A673 (cell line): ENCODE measurements at regions not wholly inside any gene's neighbourhood (a gene's known extent, or its start where the extent isn't known, plus 50 kb on each side); places are given as distances from the start of the nearest gene placed in this dataset.
A peak's percentile ranks its signal among the peaks of the same experiment; 100 is the strongest.

Experiments used
- BruUV-seq: library from RNA; stranded (reverse); fragments of 400-500 nt; replicated peaks from 2 replicates; lab custom pipeline; 2021; lab: Mats Ljungman, UMichigan
- CTCF ChIA-PET: fragments of 300-600 bp; sonication (Branson Sonifier 250); formaldehyde crosslinking; loops from one replicate; lab custom pipeline; 2022; ENCODE audit warnings: antibody characterized with exemption; lab: Charles Lee
- POLR2A ChIA-PET: fragments of 300-600 bp; sonication (Branson Sonifier 250); formaldehyde crosslinking; loops from one replicate; lab custom pipeline; 2022; ENCODE audit warnings: antibody characterized with exemption; ENCODE audit not compliant: low non-redundant PET; lab: Charles Lee
- DNase-seq: peaks from one replicate; pipeline ENCODE4 v3.0.0-alpha.2; 2015; ENCODE audit warnings: low spot score
- H3K27ac ChIP-seq: fragments of 200-600 bp; sonication (generic); 2 replicates; pipeline ENCODE4 v1.5.1; 2016; ENCODE audit warnings: mixed run types, low read depth, mild to moderate bottlenecking, mixed read lengths, antibody characterized with exemption, low read length; ENCODE audit not compliant: poor library complexity, severe bottlenecking
- H3K27me3 ChIP-seq: fragments of 200-600 bp; sonication (generic); replicated peaks from 2 replicates; pipeline ENCODE4 v1.6.1; 2017; ENCODE audit warnings: mixed run types, low read depth, mild to moderate bottlenecking, mixed read lengths, antibody characterized with exemption, low read length; ENCODE audit not compliant: insufficient read depth, poor library complexity
- H3K36me3 ChIP-seq: fragments of 200-600 bp; sonication (generic); 2 replicates; pipeline ENCODE4 v1.6.1; 2016; ENCODE audit warnings: mixed run types, mild to moderate bottlenecking, mixed read lengths, antibody characterized with exemption, low read length; ENCODE audit not compliant: insufficient read depth, poor library complexity, severe bottlenecking
- H3K4me1 ChIP-seq: fragments of 200-600 bp; sonication (generic); 2 replicates; pipeline ENCODE4 v1.6.1; 2017; ENCODE audit warnings: mixed run types, mild to moderate bottlenecking, mixed read lengths, antibody characterized with exemption, low read length; ENCODE audit not compliant: insufficient read depth, poor library complexity, severe bottlenecking
- H3K4me3 ChIP-seq: fragments of 200-600 bp; sonication (generic); 2 replicates; pipeline ENCODE4 v1.5.1; 2016; ENCODE audit warnings: low read depth, mixed run types, mild to moderate bottlenecking, mixed read lengths, low read length; ENCODE audit not compliant: poor library complexity, severe bottlenecking
- H3K9me3 ChIP-seq: fragments of 200-600 bp; sonication (generic); 2 replicates; pipeline ENCODE4 v1.6.1; 2016; ENCODE audit warnings: mixed run types, low read depth, mild to moderate bottlenecking, mixed read lengths, antibody characterized with exemption, low read length; ENCODE audit not compliant: poor library complexity, severe bottlenecking
- CTCF ChIP-seq: fragments of 300-800, 200-600 bp; sonication (generic); conservative IDR thresholded peaks from 2 replicates; pipeline ENCODE4 v1.5.1; 2017; ENCODE audit warnings: low read depth, mild to moderate bottlenecking, antibody characterized with exemption, low read length, moderate library complexity, mixed read lengths
- EZH2 ChIP-seq: fragments of 200-600 bp; sonication (generic); IDR thresholded peaks from 2 replicates; pipeline ENCODE4 v1.6.1; 2017; ENCODE audit warnings: borderline replicate concordance, low read depth, mild to moderate bottlenecking, mixed read lengths, antibody characterized with exemption, low read length; ENCODE audit not compliant: poor library complexity, severe bottlenecking
- intact Hi-C: fragments of 100-400 bp; cut with micrococcal nuclease; formaldehyde crosslinking; loops from one replicate; pipeline ENCODE4 v1.10.0; 2022; ENCODE audit not compliant: unreplicated experiment

GRCh38 chr3:132231633-132232032 lies 85.6 kb upstream of the ACP3 start:
- intact Hi-C loops: no loop called here
- ChIA-PET CTCF (interaction anchor here (1.4 kb wide), 1 partner anchor 111 kb away, joined by 3 read pairs; no protein-coding TSS in a partner anchor), POLR2A (interaction anchor here (0.6 to 0.7 kb wide), 2 partner anchors 37 to 87 kb away, joined by 3 read pairs; no protein-coding TSS in a partner anchor)
- DNase-seq: peak; percentile 57
- no TSS peak for BruUV-seq
- H3K4me3 ChIP-seq: no peak overlapping the region
- TF ChIP-seq CTCF (no peak), EZH2 (no peak)
- H3K4me1 ChIP-seq: no peaks in the 10 kb centered on the region
- no peak overlapping the region for H3K27ac ChIP-seq
- no peaks in the 10 kb centered on the region for H3K27me3 ChIP-seq
- no peaks in the 10 kb centered on the region for H3K9me3 ChIP-seq
- no peaks in the 10 kb centered on the region for H3K36me3 ChIP-seq

GRCh38 chr3:132232231-132232792 lies 84.9 kb upstream of the ACP3 start:
- H3K9me3 ChIP-seq: no peaks in the 10 kb centered on the region
- no peak overlapping the region for H3K27ac ChIP-seq
- no peak overlapping the region for H3K4me3 ChIP-seq
- intact Hi-C loops: no loop called here
- H3K4me1 ChIP-seq: no peaks in the 10 kb centered on the region
- no peaks in the 10 kb centered on the region for H3K36me3 ChIP-seq
- DNase-seq: peak; percentile 16
- no peak for TF ChIP-seq EZH2
- no peak for TF ChIP-seq CTCF
- H3K27me3 ChIP-seq: no peaks in the 10 kb centered on the region
- POLR2A ChIA-PET: no interaction called here
- CTCF ChIA-PET: interaction anchor here (1.4 kb wide), 1 partner anchor 111 kb away, joined by 3 read pairs; no protein-coding TSS in a partner anchor
- BruUV-seq: no TSS peak

- POLR2A ChIA-PET: no interaction called here
- Histone ChIP-seq H3K36me3 (no peaks in the 10 kb centered on the region), H3K4me3 (no peak overlapping the region), H3K4me1 (peaks cover 6% of the 10 kb centered on the region), H3K27ac (no peak overlapping the region), H3K9me3 (peaks cover 9% of the 10 kb centered on the region), H3K27me3 (no peaks in the 10 kb centered on the region)
- intact Hi-C loops: no loop called here
- BruUV-seq: no TSS peak
- DNase-seq: no peak
- CTCF ChIA-PET: no interaction called here
- TF ChIP-seq EZH2 (no peak), CTCF (no peak)
Measured at GRCh38 chr3:132236701-132237651, 80.2 kb upstream of the ACP3 start.
